Lower lobe of right lung (tissue), 2 donors: ENCODE measurements at regions not wholly inside any gene's neighbourhood (a gene's known extent, or its start where the extent isn't known, plus 50 kb on each side); places are given as distances from the start of the nearest gene placed in this dataset.

ENCODE experiments used
- ATAC-seq, 2 donors: fragments of 200-7000 bp; cut with Tn5 transposase; one replicate each; pipeline ENCODE4 v1.9.1; 2020 to 2022; ENCODE audit warnings: mild to moderate bottlenecking in 2 of 2, moderate library complexity in 2 of 2
- DNase-seq: peaks from one replicate; pipeline ENCODE4 v3.0.0-alpha.2; 2020
- H3K27ac ChIP-seq: fragments of 200-600 bp; one replicate; pipeline ENCODE4 v1.8.0; 2022
- H3K27me3 ChIP-seq: fragments of 200-600 bp; one replicate; pipeline ENCODE4 v1.8.0; 2022; ENCODE audit warnings: low read depth
- H3K36me3 ChIP-seq: fragments of 200-600 bp; one replicate; pipeline ENCODE4 v1.8.0; 2022; ENCODE audit warnings: mild to moderate bottlenecking
- H3K4me1 ChIP-seq: fragments of 200-600 bp; one replicate; pipeline ENCODE4 v1.8.0; 2022
- H3K4me3 ChIP-seq: fragments of 200-600 bp; one replicate; pipeline ENCODE4 v1.8.0; 2022; ENCODE audit warnings: mild to moderate bottlenecking
- H3K9me3 ChIP-seq: fragments of 200-600 bp; one replicate; pipeline ENCODE4 v1.8.0; 2022
- intact Hi-C: fragments of 100-400 bp; cut with DNase I; formaldehyde crosslinking; loops from one replicate; pipeline ENCODE4 v1.11.0; 2022
- TF ChIP-seq, protein P1 (sequence below): fragments of 200-600 bp; IDR thresholded peaks from one replicate; pipeline ENCODE4 v1.8.0; 2022; ENCODE audit warnings: antibody characterized with exemption, mild to moderate bottlenecking
- donor health status: DM: no; HTN: yes; CAD: no; lungs with severe emphysema.

DNA sequence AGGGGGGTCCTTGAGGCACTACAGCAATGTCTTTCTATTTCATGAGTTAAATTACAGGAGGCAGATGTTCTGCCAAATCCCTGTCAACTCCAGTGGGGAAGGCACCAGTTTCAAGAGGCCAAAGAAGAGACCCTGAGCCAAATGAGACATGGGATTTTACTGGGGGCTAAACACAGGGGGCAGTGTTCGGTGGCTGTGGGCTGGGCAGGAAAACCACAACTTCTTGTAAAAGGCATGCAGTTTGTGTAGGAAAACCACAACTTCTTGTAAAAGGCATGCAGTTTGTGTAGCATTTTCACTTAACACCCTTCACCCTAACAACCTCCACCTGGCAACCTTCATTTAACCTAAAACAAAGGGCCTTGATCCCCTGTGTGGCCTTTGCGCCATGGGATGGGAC, 61.0 kb downstream of the POLR2M start:
- Histone ChIP-seq H3K4me3 (no peak overlapping the region), H3K9me3 (no peaks in the 10 kb centered on the region), H3K4me1 (no peaks in the 10 kb centered on the region), H3K27me3 (no peaks in the 10 kb centered on the region), H3K36me3 (no peaks in the 10 kb centered on the region), H3K27ac (no peak overlapping the region)
- DNase-seq, result no peak
- intact Hi-C loops, result no loop called here
- no peak for ATAC-seq
- TF ChIP-seq, protein P1, sequence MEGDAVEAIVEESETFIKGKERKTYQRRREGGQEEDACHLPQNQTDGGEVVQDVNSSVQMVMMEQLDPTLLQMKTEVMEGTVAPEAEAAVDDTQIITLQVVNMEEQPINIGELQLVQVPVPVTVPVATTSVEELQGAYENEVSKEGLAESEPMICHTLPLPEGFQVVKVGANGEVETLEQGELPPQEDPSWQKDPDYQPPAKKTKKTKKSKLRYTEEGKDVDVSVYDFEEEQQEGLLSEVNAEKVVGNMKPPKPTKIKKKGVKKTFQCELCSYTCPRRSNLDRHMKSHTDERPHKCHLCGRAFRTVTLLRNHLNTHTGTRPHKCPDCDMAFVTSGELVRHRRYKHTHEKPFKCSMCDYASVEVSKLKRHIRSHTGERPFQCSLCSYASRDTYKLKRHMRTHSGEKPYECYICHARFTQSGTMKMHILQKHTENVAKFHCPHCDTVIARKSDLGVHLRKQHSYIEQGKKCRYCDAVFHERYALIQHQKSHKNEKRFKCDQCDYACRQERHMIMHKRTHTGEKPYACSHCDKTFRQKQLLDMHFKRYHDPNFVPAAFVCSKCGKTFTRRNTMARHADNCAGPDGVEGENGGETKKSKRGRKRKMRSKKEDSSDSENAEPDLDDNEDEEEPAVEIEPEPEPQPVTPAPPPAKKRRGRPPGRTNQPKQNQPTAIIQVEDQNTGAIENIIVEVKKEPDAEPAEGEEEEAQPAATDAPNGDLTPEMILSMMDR, result no peak

DNA sequence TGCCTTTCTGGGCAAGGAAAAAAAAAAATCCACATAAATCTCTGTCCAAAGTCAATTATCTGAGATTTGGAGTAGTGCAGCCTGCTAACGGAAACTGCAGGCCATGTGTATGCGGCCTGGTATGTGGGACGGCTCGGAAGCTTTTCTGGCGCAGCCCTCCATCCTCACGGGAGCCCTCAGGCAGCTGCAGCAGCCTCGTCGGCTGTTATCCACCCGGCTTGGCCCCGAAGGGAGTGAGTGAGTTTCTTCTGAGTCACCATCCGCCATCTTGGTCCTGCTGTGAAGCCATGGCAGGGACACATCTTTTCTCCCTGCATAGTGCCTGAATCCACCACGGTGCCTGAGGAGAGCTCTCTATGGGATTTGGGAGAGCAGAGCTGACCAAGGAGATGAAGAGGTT, 62.8 kb downstream of the POLR2M start:
- intact Hi-C loops, result no loop called here
- H3K4me3 ChIP-seq, result no peak overlapping the region
- no peaks in the 10 kb centered on the region for H3K4me1 ChIP-seq
- H3K36me3 ChIP-seq, result no peaks in the 10 kb centered on the region
- no peaks in the 10 kb centered on the region for H3K27me3 ChIP-seq
- DNase-seq (no peak), ATAC-seq (peak; percentile 23 to 59)
- no peak overlapping the region for H3K27ac ChIP-seq
- H3K9me3 ChIP-seq, result no peaks in the 10 kb centered on the region
- TF ChIP-seq, protein P1, result no peak

DNA sequence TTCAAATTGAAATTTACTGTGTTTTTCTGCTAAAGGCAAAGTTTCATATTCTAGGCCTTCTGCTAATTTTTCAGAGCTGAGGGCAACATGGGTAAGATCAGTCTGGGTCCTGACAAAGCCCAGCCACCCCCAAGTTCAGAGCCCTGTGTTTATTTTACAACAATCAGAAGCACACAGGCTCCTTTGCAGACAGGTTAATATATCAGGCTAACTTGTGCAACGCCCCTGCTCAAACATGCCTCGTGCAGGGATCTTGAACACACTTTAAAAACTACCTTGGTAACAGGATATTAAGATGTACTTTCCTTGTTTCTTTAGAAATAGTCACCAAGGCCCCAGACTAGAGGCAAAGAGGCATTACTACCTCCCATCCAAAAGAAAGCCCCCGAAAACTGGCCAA, 64.0 kb downstream of the POLR2M start:
- Histone ChIP-seq H3K27me3 (no peaks in the 10 kb centered on the region), H3K4me1 (no peaks in the 10 kb centered on the region), H3K36me3 (no peaks in the 10 kb centered on the region), H3K4me3 (no peak overlapping the region), H3K27ac (no peak overlapping the region), H3K9me3 (no peaks in the 10 kb centered on the region)
- ATAC-seq (no peak), DNase-seq (no peak)
- TF ChIP-seq, protein P1, result no peak
- intact Hi-C loops, result no loop called here

DNA sequence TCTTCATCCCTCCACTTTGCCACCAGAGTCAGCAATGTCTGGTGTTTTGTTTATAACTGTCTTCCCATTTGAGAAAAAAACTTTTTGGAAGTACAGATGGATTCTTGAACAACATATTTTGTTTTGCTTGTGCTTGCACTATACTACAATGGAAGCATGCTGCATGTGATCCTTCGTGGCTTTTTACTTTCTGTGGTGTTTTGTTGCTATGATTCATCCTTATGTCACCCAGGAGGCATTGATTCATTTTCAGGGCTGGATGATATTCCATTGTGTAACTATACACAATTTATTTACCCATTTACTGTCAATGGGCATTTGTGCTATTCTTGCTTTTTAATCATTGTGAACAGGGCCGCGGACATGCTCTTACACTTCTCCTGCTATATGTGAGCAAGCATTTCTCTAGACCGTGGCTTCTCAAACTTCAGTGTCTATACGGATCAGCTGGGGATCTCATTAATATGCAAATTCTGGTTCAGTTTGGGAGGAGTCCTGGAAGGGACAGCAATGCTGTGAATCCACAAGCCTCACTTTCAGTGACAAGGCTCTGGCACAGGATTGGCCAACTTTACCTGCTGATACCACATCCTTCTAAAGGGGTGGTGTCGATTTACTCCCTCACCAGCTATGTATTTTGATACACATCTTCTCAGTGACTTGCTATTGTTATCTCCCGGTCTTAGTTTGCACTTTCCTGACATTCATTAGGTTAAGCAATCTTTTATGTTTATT, 65.9 kb downstream of the POLR2M start:
- Histone ChIP-seq H3K4me1 (no peaks in the 10 kb centered on the region), H3K36me3 (no peaks in the 10 kb centered on the region), H3K9me3 (no peaks in the 10 kb centered on the region), H3K27me3 (no peaks in the 10 kb centered on the region), H3K4me3 (no peak overlapping the region), H3K27ac (no peak overlapping the region)
- ATAC-seq, result no peak
- intact Hi-C loops, result no loop called here
- DNase-seq, result no peak
- TF ChIP-seq, protein P1, result no peak

DNA sequence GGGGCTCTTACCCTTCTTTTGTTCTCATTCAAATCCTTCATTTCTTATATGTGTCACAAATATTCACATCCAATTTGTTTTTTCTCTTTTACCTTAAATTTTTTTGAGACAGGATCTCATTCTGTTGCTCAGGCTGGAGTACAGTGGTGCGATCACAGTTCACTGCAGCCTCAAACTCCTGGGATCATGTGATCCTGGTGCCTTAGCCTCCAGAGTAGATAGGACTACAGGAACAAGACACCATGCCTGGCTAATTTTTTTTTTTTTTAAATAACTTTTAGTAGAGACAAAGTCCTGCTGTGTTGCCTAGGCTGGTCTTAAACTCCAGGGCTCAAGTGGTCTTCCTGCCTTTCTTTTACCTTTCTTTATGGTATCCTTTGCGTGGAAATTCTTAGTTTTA, 66.5 kb downstream of the POLR2M start:
- no peak overlapping the region for H3K27ac ChIP-seq
- TF ChIP-seq, protein P1, result no peak
- no peaks in the 10 kb centered on the region for H3K9me3 ChIP-seq
- no peaks in the 10 kb centered on the region for H3K4me1 ChIP-seq
- ATAC-seq (no peak), DNase-seq (no peak)
- H3K4me3 ChIP-seq, result no peak overlapping the region
- no peaks in the 10 kb centered on the region for H3K27me3 ChIP-seq
- no peaks in the 10 kb centered on the region for H3K36me3 ChIP-seq
- intact Hi-C loops, result no loop called here
